HCT116 (cell line): ENCODE measurements at regions not wholly inside any gene's neighbourhood (a gene's known extent, or its start where the extent isn't known, plus 50 kb on each side); places are given as distances from the start of the nearest gene placed in this dataset.

Experiments used
- ATAC-seq: fragments of 200-7000 bp; cut with Tn5 transposase; 2 replicates; pipeline ENCODE4 v1.9.1; 2020; ENCODE audit warnings: mild to moderate bottlenecking, moderate library complexity
- BruUV-seq: library from RNA; stranded (reverse); fragments of 400-500 nt; replicated peaks from 2 replicates; lab custom pipeline; 2021; lab: Mats Ljungman, UMichigan
- CTCF ChIA-PET: fragments of 300-600 bp; sonication (Branson Sonifier 250); formaldehyde crosslinking; loops from one replicate; lab custom pipeline; 2021; ENCODE audit warnings: antibody characterized with exemption; lab: Charles Lee
- POLR2A ChIA-PET: fragments of 300-600, 350-600 bp; sonication (Branson Sonifier 250); formaldehyde crosslinking; loops from one replicate; lab custom pipeline; 2021; ENCODE audit warnings: antibody characterized with exemption; lab: Charles Lee
- RAD21 ChIA-PET, 2 experiments: fragments of 300-600 bp; sonication (Branson Sonifier 250); formaldehyde crosslinking; loops; one replicate each; lab custom pipeline; 2023; ENCODE audit warnings: low total read pairs in 2 of 2; ENCODE audit not compliant: uncharacterized antibody in 2 of 2, unreplicated experiment in 2 of 2, low non-redundant PET in 1 of 2; lab: Charles Lee
- DNase-seq: peaks from one replicate; pipeline ENCODE4 v3.0.0-alpha.2; 2010; ENCODE audit warnings: low read depth, low spot score
- H2AFZ ChIP-seq: fragments of 200-600 bp; shearing (Covaris generic), sonication (generic); 2 replicates; pipeline ENCODE4 v1.6.1; 2017; ENCODE audit warnings: low read depth, mixed run types, mixed read lengths, antibody characterized with exemption, low read length; ENCODE audit not compliant: poor library complexity, severe bottlenecking
- H3K27ac ChIP-seq: 2 replicates; pipeline ENCODE4 v1.5.1; 2012; ENCODE audit warnings: low read depth, low read length
- H3K27me3 ChIP-seq: fragments of 200-600 bp; sonication (generic); 2 replicates; pipeline ENCODE4 v1.6.1; 2016; ENCODE audit warnings: mixed run types, low read length, mixed read lengths; ENCODE audit not compliant: insufficient read depth
- H3K36me3 ChIP-seq, 2 experiments: fragments of 200-500 bp in 1 of 2; fragments of 200-600 bp in 1 of 2; sonication (Bioruptor generic) in 1 of 2; sonication (generic) in 1 of 2; 2 replicates each; pipeline versions ENCODE4 v1.5.1 to v1.6.1; 2014 to 2016; ENCODE audit warnings: low read length in 2 of 2, inconsistent platforms in 1 of 2, mixed read lengths in 1 of 2, mixed run types in 1 of 2; ENCODE audit not compliant: insufficient read depth in 2 of 2, control insufficient read depth in 1 of 2
- H3K4me1 ChIP-seq, 2 experiments: fragments of 200-600 bp in 1 of 2; sonication (generic) in 1 of 2; 2 replicates each; pipeline versions ENCODE4 v1.5.1 to v1.6.1; 2012 to 2017; ENCODE audit warnings: low read length in 2 of 2, inconsistent platforms in 1 of 2, mild to moderate bottlenecking in 1 of 2, mixed read lengths in 1 of 2, mixed run types in 1 of 2, moderate library complexity in 1 of 2; ENCODE audit not compliant: insufficient read depth in 2 of 2, control insufficient read depth in 1 of 2
- H3K4me2 ChIP-seq: fragments of 200-600 bp; sonication (generic); 2 replicates; pipeline ENCODE4 v1.6.1; 2017; ENCODE audit warnings: mixed run types, low read length, mixed read lengths
- H3K4me3 ChIP-seq, 2 experiments: fragments of 200-600 bp in 1 of 2; sonication (generic) in 1 of 2; replicated peaks in 1 of 2; 2 replicates each; pipeline ENCODE4 v1.5.1; 2011 to 2016; ENCODE audit warnings: low read length in 2 of 2, control low read depth in 1 of 2, low read depth in 1 of 2, mild to moderate bottlenecking in 1 of 2, mixed read lengths in 1 of 2, mixed run types in 1 of 2
- H3K79me2 ChIP-seq: fragments of 200-600 bp; sonication (generic); 2 replicates; pipeline ENCODE4 v1.6.1; 2017; ENCODE audit warnings: mild to moderate bottlenecking, mixed run types, low read length, moderate library complexity, mixed read lengths; ENCODE audit not compliant: insufficient read depth
- H3K9ac ChIP-seq: fragments of 200-600 bp; sonication (generic); 2 replicates; pipeline ENCODE4 v1.6.1; 2016; ENCODE audit warnings: low read length, mixed read lengths
- H3K9me2 ChIP-seq: fragments of 200-600 bp; sonication (generic), shearing (Covaris generic); 2 replicates; pipeline ENCODE4 v1.6.1; 2017; ENCODE audit warnings: mixed run types, mild to moderate bottlenecking, moderate library complexity; ENCODE audit not compliant: insufficient read depth
- H3K9me3 ChIP-seq, 2 experiments: fragments of 200-500 bp in 1 of 2; fragments of 200-600 bp in 1 of 2; sonication (Bioruptor generic) in 1 of 2; sonication (generic) in 1 of 2; 2 replicates each; pipeline ENCODE4 v1.6.1; 2014 to 2017; ENCODE audit warnings: low read length in 2 of 2, mixed read lengths in 2 of 2, inconsistent platforms in 1 of 2, low read depth in 1 of 2, mild to moderate bottlenecking in 1 of 2, mixed run types in 1 of 2, moderate library complexity in 1 of 2; ENCODE audit not compliant: control insufficient read depth in 1 of 2, insufficient read depth in 1 of 2
- H4K20me1 ChIP-seq: fragments of 200-600 bp; sonication (generic), shearing (Covaris generic); 2 replicates; pipeline ENCODE4 v1.6.1; 2017; ENCODE audit warnings: mixed run types, mild to moderate bottlenecking, moderate library complexity; ENCODE audit not compliant: insufficient read depth
- CBX3 ChIP-seq: IDR thresholded peaks from 2 replicates; pipeline ENCODE4 v1.6.1; 2012; ENCODE audit warnings: low read depth
- CEBPB ChIP-seq: IDR thresholded peaks from 2 replicates; pipeline ENCODE4 v1.6.1; 2012; ENCODE audit warnings: low read depth
- ELF1 ChIP-seq: IDR thresholded peaks from 2 replicates; pipeline ENCODE4 v1.6.1; 2012; ENCODE audit warnings: low read depth, borderline replicate concordance
- EZH2phosphoT487 ChIP-seq: fragments of 200-600 bp; IDR thresholded peaks from 2 replicates; pipeline ENCODE4 v1.6.1; 2018; ENCODE audit warnings: antibody characterized with exemption, borderline replicate concordance
- JUND ChIP-seq: IDR thresholded peaks from 2 replicates; pipeline ENCODE4 v1.6.1; 2012
- POLR2A ChIP-seq: IDR thresholded peaks from 2 replicates; pipeline ENCODE4 v1.7.0; 2011; ENCODE audit warnings: borderline replicate concordance; ENCODE audit not compliant: insufficient read depth, insufficient read length; ENCODE audit errors: extremely low read depth
- POLR2AphosphoS5 ChIP-seq: IDR thresholded peaks from 2 replicates; pipeline ENCODE4 v1.6.1; 2011; ENCODE audit warnings: mild to moderate bottlenecking, low read depth, low read length, moderate library complexity
- RAD21 ChIP-seq: IDR thresholded peaks from 2 replicates; pipeline ENCODE4 v1.6.1; 2012; ENCODE audit warnings: low read depth, mild to moderate bottlenecking
- SIN3A ChIP-seq: IDR thresholded peaks from 2 replicates; pipeline ENCODE4 v1.6.1; 2012; ENCODE audit warnings: low read depth
- SRF ChIP-seq: IDR thresholded peaks from 2 replicates; pipeline ENCODE4 v1.6.1; 2012; ENCODE audit warnings: low read depth
- YY1 ChIP-seq: IDR thresholded peaks from 2 replicates; pipeline ENCODE4 v1.6.1; 2011; ENCODE audit warnings: low read length, low read depth, moderate library complexity, mild to moderate bottlenecking; ENCODE audit not compliant: insufficient replicate concordance; ENCODE audit errors: extremely low read depth
- ZFX ChIP-seq: fragments of 450-650 bp; IDR thresholded peaks from 2 replicates; pipeline ENCODE4 v1.6.1; 2017
- ZNF274 ChIP-seq: fragments of 200-500 bp; sonication (Bioruptor generic); IDR thresholded peaks from 2 replicates; pipeline ENCODE4 v1.6.1; 2014; ENCODE audit warnings: mild to moderate bottlenecking, low read depth, low read length, inconsistent platforms
- intact Hi-C: fragments of 100-400 bp; cut with micrococcal nuclease; formaldehyde crosslinking; loops from 2 replicates; pipeline ENCODE4 v1.10.0; 2022
- TF ChIP-seq, protein P1 (sequence below): IDR thresholded peaks from 2 replicates; pipeline ENCODE4 v1.6.1; 2012; ENCODE audit warnings: low read depth
- TF ChIP-seq, protein P2 (sequence below), 3 experiments: fragments of 200-600 bp in 1 of 3; sonication (generic) in 1 of 3; IDR thresholded peaks in 2 of 3; conservative IDR thresholded peaks in 1 of 3; 2 replicates each; pipeline ENCODE4 v1.5.1; 2012 to 2017; ENCODE audit warnings: low read depth in 2 of 3, low read length in 2 of 3, antibody characterized with exemption in 1 of 3, borderline replicate concordance in 1 of 3, control low read depth in 1 of 3, mild to moderate bottlenecking in 1 of 3, mixed read lengths in 1 of 3, mixed run types in 1 of 3, moderate library complexity in 1 of 3; ENCODE audit not compliant: insufficient read depth in 1 of 3
- TF ChIP-seq, protein P3 (sequence below): IDR thresholded peaks from 2 replicates; pipeline ENCODE4 v1.6.1; 2012
- TF ChIP-seq, protein P4 (sequence below): IDR thresholded peaks from 2 replicates; pipeline ENCODE4 v1.6.1; 2012

DNA sequence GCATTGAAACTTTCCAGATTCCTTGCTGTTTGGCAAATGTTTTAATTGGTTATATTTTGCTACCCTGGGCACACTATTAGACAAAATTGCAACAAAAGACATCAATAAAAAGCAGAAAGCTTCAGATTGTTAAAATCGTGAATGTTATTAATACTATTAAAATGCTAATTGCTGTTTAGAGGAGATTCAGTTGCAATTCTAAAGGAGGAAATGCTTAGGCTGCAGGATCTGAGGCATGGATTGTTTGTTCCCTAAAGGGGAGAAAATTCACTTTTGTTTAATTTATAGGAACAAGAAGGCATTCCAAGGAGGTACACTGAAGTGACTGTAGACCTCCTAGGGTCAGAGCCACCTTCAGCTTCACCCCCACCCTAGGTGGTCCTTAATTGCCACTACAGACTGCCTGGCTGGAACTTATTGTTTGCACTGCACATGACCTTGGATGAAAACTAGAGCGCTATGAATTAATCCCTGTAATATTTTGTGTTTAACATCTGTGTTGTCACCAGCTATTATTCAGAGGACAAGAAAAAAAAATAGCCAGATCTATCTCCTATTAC lies 1266.9 kb upstream of the ADGRL2 start:
- Histone ChIP-seq H3K36me3 (no peaks in the 10 kb centered on the region), H3K9me2 (no peaks in the 10 kb centered on the region), H3K27ac (peak overlapping the region; percentile 47; the same call in 1 of the 2 replicates), H3K4me3 (no peak overlapping the region), H3K4me1 (peaks cover 15 to 49% of the 10 kb centered on the region in 2 experiments; a peak in 2 of 4 replicates), H4K20me1 (no peaks in the 10 kb centered on the region), H3K9ac (no peak overlapping the region), H3K27me3 (no peaks in the 10 kb centered on the region), H3K79me2 (no peaks in the 10 kb centered on the region), H3K4me2 (peak overlapping the region; percentile 53; the same call in 1 of the 2 replicates), H3K9me3 (no peaks in the 10 kb centered on the region), H2AFZ (peak overlapping the region; percentile 4)
- CTCF ChIA-PET, result no interaction called here
- TF ChIP-seq ZNF274, result no peak
- no peak for TF ChIP-seq ZFX
- TF ChIP-seq JUND, result no peak
- TF ChIP-seq YY1, result no peak
- TF ChIP-seq, protein P1, sequence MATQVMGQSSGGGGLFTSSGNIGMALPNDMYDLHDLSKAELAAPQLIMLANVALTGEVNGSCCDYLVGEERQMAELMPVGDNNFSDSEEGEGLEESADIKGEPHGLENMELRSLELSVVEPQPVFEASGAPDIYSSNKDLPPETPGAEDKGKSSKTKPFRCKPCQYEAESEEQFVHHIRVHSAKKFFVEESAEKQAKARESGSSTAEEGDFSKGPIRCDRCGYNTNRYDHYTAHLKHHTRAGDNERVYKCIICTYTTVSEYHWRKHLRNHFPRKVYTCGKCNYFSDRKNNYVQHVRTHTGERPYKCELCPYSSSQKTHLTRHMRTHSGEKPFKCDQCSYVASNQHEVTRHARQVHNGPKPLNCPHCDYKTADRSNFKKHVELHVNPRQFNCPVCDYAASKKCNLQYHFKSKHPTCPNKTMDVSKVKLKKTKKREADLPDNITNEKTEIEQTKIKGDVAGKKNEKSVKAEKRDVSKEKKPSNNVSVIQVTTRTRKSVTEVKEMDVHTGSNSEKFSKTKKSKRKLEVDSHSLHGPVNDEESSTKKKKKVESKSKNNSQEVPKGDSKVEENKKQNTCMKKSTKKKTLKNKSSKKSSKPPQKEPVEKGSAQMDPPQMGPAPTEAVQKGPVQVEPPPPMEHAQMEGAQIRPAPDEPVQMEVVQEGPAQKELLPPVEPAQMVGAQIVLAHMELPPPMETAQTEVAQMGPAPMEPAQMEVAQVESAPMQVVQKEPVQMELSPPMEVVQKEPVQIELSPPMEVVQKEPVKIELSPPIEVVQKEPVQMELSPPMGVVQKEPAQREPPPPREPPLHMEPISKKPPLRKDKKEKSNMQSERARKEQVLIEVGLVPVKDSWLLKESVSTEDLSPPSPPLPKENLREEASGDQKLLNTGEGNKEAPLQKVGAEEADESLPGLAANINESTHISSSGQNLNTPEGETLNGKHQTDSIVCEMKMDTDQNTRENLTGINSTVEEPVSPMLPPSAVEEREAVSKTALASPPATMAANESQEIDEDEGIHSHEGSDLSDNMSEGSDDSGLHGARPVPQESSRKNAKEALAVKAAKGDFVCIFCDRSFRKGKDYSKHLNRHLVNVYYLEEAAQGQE, result no peak
- no peak for TF ChIP-seq ELF1
- TF ChIP-seq, protein P2, sequence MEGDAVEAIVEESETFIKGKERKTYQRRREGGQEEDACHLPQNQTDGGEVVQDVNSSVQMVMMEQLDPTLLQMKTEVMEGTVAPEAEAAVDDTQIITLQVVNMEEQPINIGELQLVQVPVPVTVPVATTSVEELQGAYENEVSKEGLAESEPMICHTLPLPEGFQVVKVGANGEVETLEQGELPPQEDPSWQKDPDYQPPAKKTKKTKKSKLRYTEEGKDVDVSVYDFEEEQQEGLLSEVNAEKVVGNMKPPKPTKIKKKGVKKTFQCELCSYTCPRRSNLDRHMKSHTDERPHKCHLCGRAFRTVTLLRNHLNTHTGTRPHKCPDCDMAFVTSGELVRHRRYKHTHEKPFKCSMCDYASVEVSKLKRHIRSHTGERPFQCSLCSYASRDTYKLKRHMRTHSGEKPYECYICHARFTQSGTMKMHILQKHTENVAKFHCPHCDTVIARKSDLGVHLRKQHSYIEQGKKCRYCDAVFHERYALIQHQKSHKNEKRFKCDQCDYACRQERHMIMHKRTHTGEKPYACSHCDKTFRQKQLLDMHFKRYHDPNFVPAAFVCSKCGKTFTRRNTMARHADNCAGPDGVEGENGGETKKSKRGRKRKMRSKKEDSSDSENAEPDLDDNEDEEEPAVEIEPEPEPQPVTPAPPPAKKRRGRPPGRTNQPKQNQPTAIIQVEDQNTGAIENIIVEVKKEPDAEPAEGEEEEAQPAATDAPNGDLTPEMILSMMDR (IDR thresholded peaks at IDR 0.05 in 2 of 3, conservative IDR thresholded peaks at IDR 0.05 in 1 of 3; ENCODE audit: borderline replicate concordance in 1 of 3, insufficient read depth in 1 of 3, low read depth in 2 of 3, low read length in 2 of 3), result no peak
- no peak for TF ChIP-seq POLR2AphosphoS5
- no peak for TF ChIP-seq SIN3A
- TF ChIP-seq RAD21, result no peak
- TF ChIP-seq, protein P3, sequence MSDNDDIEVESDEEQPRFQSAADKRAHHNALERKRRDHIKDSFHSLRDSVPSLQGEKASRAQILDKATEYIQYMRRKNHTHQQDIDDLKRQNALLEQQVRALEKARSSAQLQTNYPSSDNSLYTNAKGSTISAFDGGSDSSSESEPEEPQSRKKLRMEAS, result no peak
- no peak for TF ChIP-seq SRF
- TF ChIP-seq CEBPB, result no peak
- TF ChIP-seq, protein P4, sequence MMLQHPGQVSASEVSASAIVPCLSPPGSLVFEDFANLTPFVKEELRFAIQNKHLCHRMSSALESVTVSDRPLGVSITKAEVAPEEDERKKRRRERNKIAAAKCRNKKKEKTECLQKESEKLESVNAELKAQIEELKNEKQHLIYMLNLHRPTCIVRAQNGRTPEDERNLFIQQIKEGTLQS, result no peak
- TF ChIP-seq CBX3, result no peak
- no peak for TF ChIP-seq POLR2A
- no peak for TF ChIP-seq EZH2phosphoT487
- intact Hi-C loops, result no loop called here
- no peak for DNase-seq
- no TSS peak for BruUV-seq
- RAD21 ChIA-PET, result no interaction called here
- no peak for ATAC-seq
- POLR2A ChIA-PET, result no interaction called here
